GM23248 (cell line): ENCODE measurements at regions not wholly inside any gene's neighbourhood (a gene's known extent, or its start where the extent isn't known, plus 50 kb on each side); places are given as distances from the start of the nearest gene placed in this dataset.
"Not testable (repeated sequence)": the region's sequence is repeated elsewhere in the genome, so short reads cannot be mapped to it uniquely, and the experiment has no call there.

ENCODE experiments used
- DNase-seq: peaks from one replicate; pipeline ENCODE4 v3.0.0-alpha.2; 2015
- H2AFZ ChIP-seq: fragments of 200-600 bp; sonication (generic); 2 replicates; pipeline ENCODE4 v1.6.1; 2016; ENCODE audit warnings: antibody characterized with exemption
- H3F3A ChIP-seq: fragments of 200-600 bp; sonication (generic); 2 replicates; pipeline ENCODE4 v1.6.1; 2016; ENCODE audit warnings: mild to moderate bottlenecking, antibody characterized with exemption, mixed run types; ENCODE audit not compliant: insufficient read depth
- H3K27ac ChIP-seq: fragments of 200-600 bp; sonication (generic); 2 replicates; pipeline ENCODE4 v1.5.1; 2016; ENCODE audit warnings: mild to moderate bottlenecking
- H3K27me3 ChIP-seq: fragments of 200-600 bp; sonication (generic); replicated peaks from 2 replicates; pipeline ENCODE4 v1.6.1; 2016; ENCODE audit warnings: mild to moderate bottlenecking; ENCODE audit not compliant: insufficient read depth
- H3K36me3 ChIP-seq: fragments of 200-600 bp; sonication (generic); 2 replicates; pipeline ENCODE4 v1.6.1; 2016; ENCODE audit warnings: low read depth, mild to moderate bottlenecking
- H3K4me1 ChIP-seq: fragments of 200-600 bp; sonication (generic); 2 replicates; pipeline ENCODE4 v1.6.1; 2016; ENCODE audit warnings: mild to moderate bottlenecking; ENCODE audit not compliant: insufficient read depth
- H3K4me2 ChIP-seq: fragments of 200-600 bp; sonication (generic); one replicate; pipeline ENCODE4 v1.6.1; 2016; ENCODE audit warnings: mild to moderate bottlenecking; ENCODE audit not compliant: unreplicated experiment
- H3K4me3 ChIP-seq: fragments of 200-600 bp; sonication (generic); 2 replicates; pipeline ENCODE4 v1.5.1; 2016; ENCODE audit warnings: mild to moderate bottlenecking
- H3K79me2 ChIP-seq: fragments of 200-600 bp; sonication (generic); 2 replicates; pipeline ENCODE4 v1.6.1; 2016; ENCODE audit warnings: mild to moderate bottlenecking; ENCODE audit not compliant: insufficient read depth
- H3K9ac ChIP-seq: fragments of 200-600 bp; sonication (generic); 2 replicates; pipeline ENCODE4 v1.6.1; 2016; ENCODE audit warnings: mild to moderate bottlenecking
- H3K9me2 ChIP-seq: fragments of 200-600 bp; sonication (generic); 2 replicates; pipeline ENCODE4 v1.6.1; 2016; ENCODE audit warnings: mixed run types, mild to moderate bottlenecking, moderate library complexity; ENCODE audit not compliant: insufficient read depth
- H3K9me3 ChIP-seq: fragments of 200-600 bp; sonication (generic); one replicate; pipeline ENCODE4 v1.6.1; 2017; ENCODE audit warnings: low read depth
- H4K20me1 ChIP-seq: fragments of 200-600 bp; sonication (generic); 2 replicates; pipeline ENCODE4 v1.6.0; 2016; ENCODE audit not compliant: insufficient read depth
- EZH2 ChIP-seq: fragments of 200-600 bp; sonication (generic); IDR thresholded peaks from 2 replicates; pipeline ENCODE4 v1.6.1; 2018; ENCODE audit warnings: antibody characterized with exemption, mild to moderate bottlenecking; ENCODE audit not compliant: insufficient read depth, poor library complexity, severe bottlenecking
- EZH2phosphoT487 ChIP-seq: fragments of 200-600 bp; sonication (generic); IDR thresholded peaks from 2 replicates; pipeline ENCODE4 v1.6.1; 2018; ENCODE audit warnings: antibody characterized with exemption, moderate library complexity, mild to moderate bottlenecking, low read depth; ENCODE audit not compliant: insufficient read depth
- WGBS, 2 experiments: methylation state at CpG; one replicate each; pipeline ENCODE4 v1.1.6; 2015 to 2017; ENCODE audit warnings: low lambda C conversion rate in 2 of 2, low coverage in 1 of 2; ENCODE audit errors: missing lambda C conversion rate in 2 of 2; 5-methylcytosine and 5-hydroxymethylcytosine counted together
- in situ Hi-C: fragments of 300-500 bp; cut with MboI; formaldehyde crosslinking; loops from 2 replicates; pipeline ENCODE4 v1.15.0; 2020

DNA sequence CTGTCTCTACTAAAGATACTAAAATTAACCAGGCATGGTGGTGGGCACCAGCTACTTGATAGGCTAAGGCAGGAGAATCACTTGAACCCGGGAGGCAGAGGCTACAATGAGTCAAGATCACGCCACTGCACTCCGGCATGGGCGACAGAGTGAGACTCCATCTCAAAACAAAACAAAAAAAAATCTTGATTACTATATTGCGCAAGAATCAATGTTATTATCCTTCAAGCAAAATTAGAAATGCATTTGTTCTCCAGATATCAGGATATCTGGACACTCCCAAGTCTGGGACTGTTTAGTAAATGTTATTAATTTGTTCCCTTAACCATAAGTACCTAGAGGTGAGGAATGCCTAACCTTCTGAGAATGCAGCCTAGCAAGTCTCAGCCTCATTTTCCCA, 992.2 kb upstream of the PCDH20 start:
- TF ChIP-seq EZH2 (no peak), EZH2phosphoT487 (no peak)
- 36 to 44% methylated on average over 5 of the region's 5 CpGs for WGBS, 2 experiments
- Histone ChIP-seq H3K27me3 (no peaks in the 10 kb centered on the region), H3F3A (no peaks in the 10 kb centered on the region), H3K4me1 (no peaks in the 10 kb centered on the region), H3K9me3 (no peaks in the 10 kb centered on the region), H3K27ac (no peak overlapping the region), H3K9ac (no peak overlapping the region), H3K4me2 (no peak overlapping the region), H3K9me2 (no peaks in the 10 kb centered on the region), H4K20me1 (no peaks in the 10 kb centered on the region), H3K79me2 (no peaks in the 10 kb centered on the region), H2AFZ (no peak overlapping the region), H3K36me3 (no peaks in the 10 kb centered on the region), H3K4me3 (no peak overlapping the region)
- DNase-seq: no peak
- in situ Hi-C loops: no loop called here

DNA sequence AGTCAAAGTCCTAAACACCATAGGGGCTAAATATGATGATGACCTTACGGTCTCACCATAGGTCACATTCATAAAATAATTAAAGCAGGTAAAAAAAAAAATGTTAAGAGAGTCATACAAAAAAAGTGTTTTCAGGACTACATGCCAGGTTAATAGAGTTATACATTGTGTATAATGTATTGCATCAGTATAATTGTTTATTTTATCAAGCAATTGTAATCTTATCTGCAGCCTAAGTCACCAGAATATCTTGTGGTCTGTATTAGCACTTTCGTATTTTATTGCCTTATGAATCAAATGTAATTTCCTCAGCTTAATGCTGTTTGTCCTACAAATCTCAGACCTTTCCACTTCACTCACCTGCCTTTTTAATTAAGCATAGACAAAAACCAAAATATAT, 972.9 kb upstream of the PCDH20 start:
- H4K20me1 ChIP-seq: no peaks in the 10 kb centered on the region
- H3K9me3 ChIP-seq: no peaks in the 10 kb centered on the region
- no peak overlapping the region for H3K9ac ChIP-seq
- no peak overlapping the region for H2AFZ ChIP-seq
- no peaks in the 10 kb centered on the region for H3K36me3 ChIP-seq
- H3K4me1 ChIP-seq: no peaks in the 10 kb centered on the region
- H3K27me3 ChIP-seq: no peaks in the 10 kb centered on the region
- no peak overlapping the region for H3K4me2 ChIP-seq
- no peaks in the 10 kb centered on the region for H3K79me2 ChIP-seq
- no peak overlapping the region for H3K4me3 ChIP-seq
- TF ChIP-seq EZH2: no peak
- no peak for TF ChIP-seq EZH2phosphoT487
- no peak for DNase-seq
- in situ Hi-C loops: no loop called here
- no peak overlapping the region for H3K27ac ChIP-seq
- WGBS, 2 experiments: 38 to 43% methylated on average over 2 of the region's 2 CpGs
- no peaks in the 10 kb centered on the region for H3K9me2 ChIP-seq
- no peaks in the 10 kb centered on the region for H3F3A ChIP-seq

DNA sequence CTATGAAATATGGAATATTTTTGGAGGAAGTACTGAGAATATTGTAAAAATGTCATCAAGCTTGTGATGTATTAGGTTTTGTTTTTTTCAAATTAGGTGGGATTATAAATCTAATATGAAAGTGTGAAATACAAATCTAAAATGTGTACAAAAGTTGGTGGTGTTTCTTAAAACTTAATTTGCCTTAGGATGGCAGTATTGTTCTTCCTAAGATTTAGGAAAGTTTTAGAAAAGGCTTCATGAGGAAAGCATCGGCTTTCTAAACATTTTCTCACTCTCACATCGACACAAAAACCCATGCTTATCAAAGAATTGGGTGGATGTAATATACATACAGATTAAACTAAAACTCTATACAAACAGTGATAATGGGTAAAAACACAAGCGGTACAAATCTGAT, 972.0 kb upstream of the PCDH20 start:
- H3K79me2 ChIP-seq: no peaks in the 10 kb centered on the region
- H3K27ac ChIP-seq: no peak overlapping the region
- H3K9me2 ChIP-seq: no peaks in the 10 kb centered on the region
- H3K27me3 ChIP-seq: no peaks in the 10 kb centered on the region
- H3K9me3 ChIP-seq: no peaks in the 10 kb centered on the region
- in situ Hi-C loops: no loop called here
- no peak overlapping the region for H3K4me3 ChIP-seq
- no peak overlapping the region for H3K4me2 ChIP-seq
- H3K4me1 ChIP-seq: no peaks in the 10 kb centered on the region
- H3K9ac ChIP-seq: no peak overlapping the region
- H3F3A ChIP-seq: no peaks in the 10 kb centered on the region
- DNase-seq: peak; percentile 7
- WGBS, 2 experiments: 1% methylated on average over 3 of the region's 3 CpGs
- TF ChIP-seq EZH2phosphoT487 (no peak), EZH2 (no peak)
- H3K36me3 ChIP-seq: no peaks in the 10 kb centered on the region
- no peaks in the 10 kb centered on the region for H4K20me1 ChIP-seq
- H2AFZ ChIP-seq: no peak overlapping the region

DNA sequence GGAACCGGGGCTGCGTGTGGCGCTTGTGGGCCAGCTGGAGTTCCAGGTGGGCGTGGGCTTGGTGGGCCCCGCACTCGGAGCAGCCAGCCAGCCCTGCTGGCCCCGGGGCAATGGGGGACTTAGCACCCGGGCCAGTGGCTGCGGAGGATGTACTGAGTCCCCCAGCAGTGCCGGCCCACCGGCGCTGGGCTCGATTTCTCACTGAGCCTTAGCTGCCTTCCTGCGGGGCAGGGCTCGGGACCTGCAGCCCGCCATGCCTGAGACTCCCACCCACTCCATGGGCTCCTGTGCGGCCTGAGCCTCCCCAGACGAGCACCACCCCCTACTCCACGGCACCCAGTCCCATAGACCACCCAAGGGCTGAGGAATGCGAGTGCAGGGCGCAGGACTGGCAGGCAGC, 963.6 kb upstream of the PCDH20 start:
- H3K4me3 ChIP-seq, H3K27me3 ChIP-seq, H3K36me3 ChIP-seq, H3K4me1 ChIP-seq, H3K9me3 ChIP-seq, H4K20me1 ChIP-seq, in situ Hi-C loops, H2AFZ ChIP-seq, H3K9me2 ChIP-seq, H3K79me2 ChIP-seq, H3K27ac ChIP-seq, DNase-seq, H3K9ac ChIP-seq, H3K4me2 ChIP-seq, H3F3A ChIP-seq: not testable (repeated sequence)
- WGBS, 2 experiments: 58 to 63% methylated on average over 13 to 21 of the region's 21 CpGs

DNA sequence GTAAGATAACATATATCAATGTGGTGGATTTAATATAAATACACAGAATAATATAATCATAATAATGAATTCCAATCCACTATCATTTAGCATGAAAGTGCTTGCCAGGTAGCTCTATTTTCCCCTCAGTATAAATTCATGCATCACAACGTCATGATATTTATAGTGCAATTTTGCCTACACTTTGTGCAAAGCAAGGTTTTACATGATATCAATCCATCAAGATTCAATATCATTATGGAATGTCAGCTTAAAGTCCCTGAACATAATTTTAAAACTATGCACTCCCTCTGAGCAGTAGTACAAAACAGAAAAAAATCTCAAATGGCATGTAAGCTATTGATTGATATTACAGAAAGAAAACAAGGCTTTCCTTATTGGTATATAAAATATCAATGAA, 962.2 kb upstream of the PCDH20 start:
- Histone ChIP-seq H3K9me2 (no peaks in the 10 kb centered on the region), H3K9ac (no peak overlapping the region), H3K4me2 (no peak overlapping the region), H3K36me3 (no peaks in the 10 kb centered on the region), H3K4me1 (no peaks in the 10 kb centered on the region), H3K9me3 (no peaks in the 10 kb centered on the region), H3F3A (no peaks in the 10 kb centered on the region), H3K4me3 (no peak overlapping the region), H3K27me3 (no peaks in the 10 kb centered on the region), H2AFZ (no peak overlapping the region), H3K27ac (no peak overlapping the region), H3K79me2 (no peaks in the 10 kb centered on the region), H4K20me1 (no peaks in the 10 kb centered on the region; the same call in 1 of the 2 replicates)
- no peak for DNase-seq
- WGBS, 2 experiments: 14 to 28% methylated on average over 1 of the region's 1 CpG
- in situ Hi-C loops: no loop called here
- no peak for TF ChIP-seq EZH2phosphoT487
- no peak for TF ChIP-seq EZH2
